GM23338 (cell line): ENCODE measurements at regions not wholly inside any gene's neighbourhood (a gene's known extent, or its start where the extent isn't known, plus 50 kb on each side); places are given as distances from the start of the nearest gene placed in this dataset.

Experiments used
- ATAC-seq: fragments of 200-7000 bp; cut with Tn5 transposase; 3 replicates; pipeline ENCODE4 v1.9.1; 2020
- DNase-seq: peaks from one replicate; pipeline ENCODE4 v3.0.0-alpha.2; 2015; ENCODE audit warnings: low spot score
- H2AFZ ChIP-seq: fragments of 200-600 bp; sonication (generic); 2 replicates; pipeline ENCODE4 v1.8.0; 2016; ENCODE audit warnings: antibody characterized with exemption, mild to moderate bottlenecking, moderate library complexity
- H3F3A ChIP-seq: fragments of 200-600 bp; sonication (generic); replicated peaks from 2 replicates; pipeline ENCODE4 v1.8.0; 2017; ENCODE audit warnings: antibody characterized with exemption, mixed run types, low read depth
- H3K27ac ChIP-seq: fragments of 200-600 bp; sonication (generic); 2 replicates; pipeline ENCODE4 v1.6.1; 2016; ENCODE audit warnings: low read depth
- H3K27me3 ChIP-seq: fragments of 200-600 bp; sonication (generic); 2 replicates; pipeline ENCODE4 v1.8.0; 2016; ENCODE audit warnings: mild to moderate bottlenecking, mixed run types, moderate library complexity; ENCODE audit not compliant: insufficient read depth
- H3K36me3 ChIP-seq: fragments of 200-600 bp; sonication (generic); 2 replicates; pipeline ENCODE4 v1.8.0; 2016; ENCODE audit warnings: mild to moderate bottlenecking; ENCODE audit not compliant: insufficient read depth
- H3K4me1 ChIP-seq: fragments of 200-600 bp; sonication (generic); 2 replicates; pipeline ENCODE4 v1.8.0; 2016; ENCODE audit warnings: mild to moderate bottlenecking, moderate library complexity; ENCODE audit not compliant: insufficient read depth
- H3K4me2 ChIP-seq: fragments of 200-600 bp; sonication (generic); 2 replicates; pipeline ENCODE4 v1.7.1; 2017; ENCODE audit warnings: mixed run types
- H3K4me3 ChIP-seq: fragments of 200-600 bp; sonication (generic); 2 replicates; pipeline ENCODE4 v1.6.1; 2016; ENCODE audit warnings: mixed run types
- H3K79me2 ChIP-seq: fragments of 200-600 bp; sonication (generic); replicated peaks from 2 replicates; pipeline ENCODE4 v1.8.0; 2017; ENCODE audit warnings: mild to moderate bottlenecking; ENCODE audit not compliant: insufficient read depth
- H3K9me2 ChIP-seq: fragments of 200-600 bp; sonication (generic); 2 replicates; pipeline ENCODE4 v1.8.0; 2017; ENCODE audit not compliant: insufficient read depth
- H4K20me1 ChIP-seq: fragments of 200-600 bp; sonication (generic); replicated peaks from 2 replicates; pipeline ENCODE4 v1.8.0; 2017; ENCODE audit warnings: mild to moderate bottlenecking; ENCODE audit not compliant: insufficient read depth
- H3K27ac Mint-ChIP-seq: 2 replicates; pipeline ENCODE4 v1.8.0; 2020; ENCODE audit warnings: inconsistent platforms, mild to moderate bottlenecking, moderate library complexity, mixed read lengths
- H3K27me3 Mint-ChIP-seq: 3 replicates; pipeline ENCODE4 v1.8.0; 2022; ENCODE audit warnings: low read depth, mild to moderate bottlenecking, moderate library complexity, mixed read lengths, inconsistent platforms; ENCODE audit not compliant: insufficient read depth, poor library complexity
- H3K36me3 Mint-ChIP-seq: 3 replicates; pipeline ENCODE4 v1.8.0; 2021; ENCODE audit warnings: low read depth, mild to moderate bottlenecking, inconsistent platforms, moderate library complexity, mixed read lengths
- H3K4me1 Mint-ChIP-seq: 3 replicates; pipeline ENCODE4 v1.8.0; 2020; ENCODE audit warnings: mild to moderate bottlenecking, inconsistent platforms, mixed read lengths
- H3K4me3 Mint-ChIP-seq: 3 replicates; pipeline ENCODE4 v1.8.0; 2021; ENCODE audit warnings: moderate library complexity, mild to moderate bottlenecking, inconsistent platforms, mixed read lengths
- H3K9me3 Mint-ChIP-seq: 3 replicates; pipeline ENCODE4 v1.8.0; 2020; ENCODE audit warnings: moderate library complexity, mild to moderate bottlenecking, inconsistent platforms, mixed read lengths
- CREB1 ChIP-seq: fragments of 250-450 bp; sonication (Bioruptor Pico); IDR thresholded peaks from 2 replicates; pipeline ENCODE4 v1.5.0; 2020; ENCODE audit warnings: low read depth, mild to moderate bottlenecking, moderate library complexity
- EZH2phosphoT487 ChIP-seq: fragments of 200-600 bp; sonication (generic); IDR thresholded peaks from one replicate; pipeline ENCODE4 v1.8.1; 2018; ENCODE audit warnings: antibody characterized with exemption; ENCODE audit not compliant: unreplicated experiment
- NANOG ChIP-seq: IDR thresholded peaks from 2 replicates; pipeline ENCODE4 v1.6.1; 2016; ENCODE audit warnings: antibody characterized with exemption, borderline replicate concordance
- POLR2AphosphoS5 ChIP-seq: IDR thresholded peaks from 2 replicates; pipeline ENCODE4 v1.6.1; 2016; ENCODE audit warnings: antibody characterized with exemption, low read depth
- STAT1 ChIP-seq: IDR thresholded peaks from one replicate; pipeline ENCODE4 v1.6.1; 2016; ENCODE audit warnings: antibody characterized with exemption; ENCODE audit not compliant: unreplicated experiment
- ZNF114 ChIP-seq: fragments of 250-450 bp; sonication (Bioruptor Pico); IDR thresholded peaks from 2 replicates; pipeline ENCODE4 v1.5.0; 2020; ENCODE audit warnings: mild to moderate bottlenecking, moderate library complexity
- ZNF331 ChIP-seq: fragments of 250-450 bp; sonication (Bioruptor Pico); IDR thresholded peaks from 2 replicates; pipeline ENCODE4 v1.5.0; 2020; ENCODE audit warnings: low read depth, mild to moderate bottlenecking, moderate library complexity
- TF ChIP-seq, protein P1 (sequence below), 2 experiments: fragments of 200-600 bp in 1 of 2; sonication (generic) in 1 of 2; conservative IDR thresholded peaks; 2 replicates each; pipeline versions ENCODE4 v1.5.1 to v1.6.1; 2016 to 2017; ENCODE audit warnings: antibody characterized with exemption in 2 of 2, low read depth in 2 of 2, mild to moderate bottlenecking in 2 of 2, moderate library complexity in 1 of 2
- TF ChIP-seq, protein P2 (sequence below): fragments of 250-450 bp; sonication (Bioruptor Pico); IDR thresholded peaks from 2 replicates; pipeline ENCODE4 v1.5.0; 2020; ENCODE audit warnings: mild to moderate bottlenecking, moderate library complexity
- TF ChIP-seq, protein P3 (sequence below): IDR thresholded peaks from one replicate; pipeline ENCODE4 v1.6.1; 2018; ENCODE audit warnings: antibody characterized with exemption; ENCODE audit not compliant: unreplicated experiment
- TF ChIP-seq, protein P4 (sequence below): IDR thresholded peaks from 2 replicates; pipeline ENCODE4 v1.6.1; 2016; ENCODE audit warnings: antibody characterized with exemption

DNA sequence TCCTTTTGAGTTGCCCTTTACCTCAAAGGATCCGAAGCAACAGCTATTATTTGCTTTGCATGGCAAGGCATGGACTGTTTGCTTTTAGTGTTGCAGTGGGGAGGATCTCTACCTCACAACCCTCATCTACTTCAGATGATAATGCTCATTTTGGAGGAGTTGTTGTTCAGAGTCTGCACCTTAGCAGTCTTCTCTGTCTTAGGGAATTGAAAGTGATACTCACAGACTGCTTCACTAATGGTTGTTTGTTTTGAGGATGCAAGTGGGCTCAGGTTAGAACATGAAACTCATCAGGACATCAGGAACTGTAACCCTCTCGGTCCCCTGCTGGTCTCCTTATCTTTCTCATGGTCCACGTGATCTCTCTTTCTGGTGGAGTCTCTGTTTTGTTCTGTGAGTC is 172.9 kb upstream of the ANKH start:
- no peaks in the 10 kb centered on the region for H3K79me2 ChIP-seq
- no peak overlapping the region for H2AFZ ChIP-seq
- no peaks in the 10 kb centered on the region for H3K4me1 ChIP-seq
- no peak overlapping the region for H3K27ac Mint-ChIP-seq
- H3K4me3 Mint-ChIP-seq, result no peak overlapping the region
- no peaks in the 10 kb centered on the region for H3K36me3 Mint-ChIP-seq
- ATAC-seq (no peak), DNase-seq (no peak)
- H3K9me2 ChIP-seq, result 0 out of 2 replicates have a peak, but pooled peaks cover 10% of the 10 kb centered on the region
- H3F3A ChIP-seq, result no peaks in the 10 kb centered on the region
- H3K27me3 ChIP-seq, result no peaks in the 10 kb centered on the region
- no peaks in the 10 kb centered on the region for H3K36me3 ChIP-seq
- TF ChIP-seq, protein P1, sequence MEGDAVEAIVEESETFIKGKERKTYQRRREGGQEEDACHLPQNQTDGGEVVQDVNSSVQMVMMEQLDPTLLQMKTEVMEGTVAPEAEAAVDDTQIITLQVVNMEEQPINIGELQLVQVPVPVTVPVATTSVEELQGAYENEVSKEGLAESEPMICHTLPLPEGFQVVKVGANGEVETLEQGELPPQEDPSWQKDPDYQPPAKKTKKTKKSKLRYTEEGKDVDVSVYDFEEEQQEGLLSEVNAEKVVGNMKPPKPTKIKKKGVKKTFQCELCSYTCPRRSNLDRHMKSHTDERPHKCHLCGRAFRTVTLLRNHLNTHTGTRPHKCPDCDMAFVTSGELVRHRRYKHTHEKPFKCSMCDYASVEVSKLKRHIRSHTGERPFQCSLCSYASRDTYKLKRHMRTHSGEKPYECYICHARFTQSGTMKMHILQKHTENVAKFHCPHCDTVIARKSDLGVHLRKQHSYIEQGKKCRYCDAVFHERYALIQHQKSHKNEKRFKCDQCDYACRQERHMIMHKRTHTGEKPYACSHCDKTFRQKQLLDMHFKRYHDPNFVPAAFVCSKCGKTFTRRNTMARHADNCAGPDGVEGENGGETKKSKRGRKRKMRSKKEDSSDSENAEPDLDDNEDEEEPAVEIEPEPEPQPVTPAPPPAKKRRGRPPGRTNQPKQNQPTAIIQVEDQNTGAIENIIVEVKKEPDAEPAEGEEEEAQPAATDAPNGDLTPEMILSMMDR (conservative IDR thresholded peaks at IDR 0.05; ENCODE audit: low read depth in 2 of 2), result no peak
- TF ChIP-seq EZH2phosphoT487 (no peak), ZNF114 (CRISPR knock-in tag) (no peak), POLR2AphosphoS5 (no peak), ZNF331 (CRISPR knock-in tag) (no peak), NANOG (no peak), STAT1 (no peak), CREB1 (CRISPR knock-in tag) (no peak)
- TF ChIP-seq, protein P2, sequence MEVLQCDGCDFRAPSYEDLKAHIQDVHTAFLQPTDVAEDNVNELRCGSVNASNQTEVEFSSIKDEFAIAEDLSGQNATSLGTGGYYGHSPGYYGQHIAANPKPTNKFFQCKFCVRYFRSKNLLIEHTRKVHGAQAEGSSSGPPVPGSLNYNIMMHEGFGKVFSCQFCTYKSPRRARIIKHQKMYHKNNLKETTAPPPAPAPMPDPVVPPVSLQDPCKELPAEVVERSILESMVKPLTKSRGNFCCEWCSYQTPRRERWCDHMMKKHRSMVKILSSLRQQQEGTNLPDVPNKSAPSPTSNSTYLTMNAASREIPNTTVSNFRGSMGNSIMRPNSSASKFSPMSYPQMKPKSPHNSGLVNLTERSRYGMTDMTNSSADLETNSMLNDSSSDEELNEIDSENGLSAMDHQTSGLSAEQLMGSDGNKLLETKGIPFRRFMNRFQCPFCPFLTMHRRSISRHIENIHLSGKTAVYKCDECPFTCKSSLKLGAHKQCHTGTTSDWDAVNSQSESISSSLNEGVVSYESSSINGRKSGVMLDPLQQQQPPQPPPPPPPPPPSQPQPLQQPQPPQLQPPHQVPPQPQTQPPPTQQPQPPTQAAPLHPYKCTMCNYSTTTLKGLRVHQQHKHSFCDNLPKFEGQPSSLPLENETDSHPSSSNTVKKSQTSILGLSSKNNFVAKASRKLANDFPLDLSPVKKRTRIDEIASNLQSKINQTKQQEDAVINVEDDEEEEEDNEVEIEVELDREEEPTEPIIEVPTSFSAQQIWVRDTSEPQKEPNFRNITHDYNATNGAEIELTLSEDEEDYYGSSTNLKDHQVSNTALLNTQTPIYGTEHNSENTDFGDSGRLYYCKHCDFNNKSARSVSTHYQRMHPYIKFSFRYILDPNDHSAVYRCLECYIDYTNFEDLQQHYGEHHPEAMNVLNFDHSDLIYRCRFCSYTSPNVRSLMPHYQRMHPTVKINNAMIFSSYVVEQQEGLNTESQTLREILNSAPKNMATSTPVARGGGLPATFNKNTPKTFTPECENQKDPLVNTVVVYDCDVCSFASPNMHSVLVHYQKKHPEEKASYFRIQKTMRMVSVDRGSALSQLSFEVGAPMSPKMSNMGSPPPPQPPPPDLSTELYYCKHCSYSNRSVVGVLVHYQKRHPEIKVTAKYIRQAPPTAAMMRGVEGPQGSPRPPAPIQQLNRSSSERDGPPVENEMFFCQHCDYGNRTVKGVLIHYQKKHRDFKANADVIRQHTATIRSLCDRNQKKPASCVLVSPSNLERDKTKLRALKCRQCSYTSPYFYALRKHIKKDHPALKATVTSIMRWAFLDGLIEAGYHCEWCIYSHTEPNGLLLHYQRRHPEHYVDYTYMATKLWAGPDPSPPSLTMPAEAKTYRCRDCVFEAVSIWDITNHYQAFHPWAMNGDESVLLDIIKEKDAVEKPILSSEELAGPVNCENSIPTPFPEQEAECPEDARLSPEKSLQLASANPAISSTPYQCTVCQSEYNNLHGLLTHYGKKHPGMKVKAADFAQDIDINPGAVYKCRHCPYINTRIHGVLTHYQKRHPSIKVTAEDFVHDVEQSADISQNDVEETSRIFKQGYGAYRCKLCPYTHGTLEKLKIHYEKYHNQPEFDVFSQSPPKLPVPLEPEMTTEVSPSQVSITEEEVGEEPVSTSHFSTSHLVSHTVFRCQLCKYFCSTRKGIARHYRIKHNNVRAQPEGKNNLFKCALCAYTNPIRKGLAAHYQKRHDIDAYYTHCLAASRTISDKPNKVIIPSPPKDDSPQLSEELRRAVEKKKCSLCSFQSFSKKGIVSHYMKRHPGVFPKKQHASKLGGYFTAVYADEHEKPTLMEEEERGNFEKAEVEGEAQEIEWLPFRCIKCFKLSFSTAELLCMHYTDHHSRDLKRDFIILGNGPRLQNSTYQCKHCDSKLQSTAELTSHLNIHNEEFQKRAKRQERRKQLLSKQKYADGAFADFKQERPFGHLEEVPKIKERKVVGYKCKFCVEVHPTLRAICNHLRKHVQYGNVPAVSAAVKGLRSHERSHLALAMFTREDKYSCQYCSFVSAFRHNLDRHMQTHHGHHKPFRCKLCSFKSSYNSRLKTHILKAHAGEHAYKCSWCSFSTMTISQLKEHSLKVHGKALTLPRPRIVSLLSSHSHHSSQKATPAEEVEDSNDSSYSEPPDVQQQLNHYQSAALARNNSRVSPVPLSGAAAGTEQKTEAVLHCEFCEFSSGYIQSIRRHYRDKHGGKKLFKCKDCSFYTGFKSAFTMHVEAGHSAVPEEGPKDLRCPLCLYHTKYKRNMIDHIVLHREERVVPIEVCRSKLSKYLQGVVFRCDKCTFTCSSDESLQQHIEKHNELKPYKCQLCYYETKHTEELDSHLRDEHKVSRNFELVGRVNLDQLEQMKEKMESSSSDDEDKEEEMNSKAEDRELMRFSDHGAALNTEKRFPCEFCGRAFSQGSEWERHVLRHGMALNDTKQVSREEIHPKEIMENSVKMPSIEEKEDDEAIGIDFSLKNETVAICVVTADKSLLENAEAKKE (CRISPR knock-in tag), result no peak
- TF ChIP-seq, protein P3, sequence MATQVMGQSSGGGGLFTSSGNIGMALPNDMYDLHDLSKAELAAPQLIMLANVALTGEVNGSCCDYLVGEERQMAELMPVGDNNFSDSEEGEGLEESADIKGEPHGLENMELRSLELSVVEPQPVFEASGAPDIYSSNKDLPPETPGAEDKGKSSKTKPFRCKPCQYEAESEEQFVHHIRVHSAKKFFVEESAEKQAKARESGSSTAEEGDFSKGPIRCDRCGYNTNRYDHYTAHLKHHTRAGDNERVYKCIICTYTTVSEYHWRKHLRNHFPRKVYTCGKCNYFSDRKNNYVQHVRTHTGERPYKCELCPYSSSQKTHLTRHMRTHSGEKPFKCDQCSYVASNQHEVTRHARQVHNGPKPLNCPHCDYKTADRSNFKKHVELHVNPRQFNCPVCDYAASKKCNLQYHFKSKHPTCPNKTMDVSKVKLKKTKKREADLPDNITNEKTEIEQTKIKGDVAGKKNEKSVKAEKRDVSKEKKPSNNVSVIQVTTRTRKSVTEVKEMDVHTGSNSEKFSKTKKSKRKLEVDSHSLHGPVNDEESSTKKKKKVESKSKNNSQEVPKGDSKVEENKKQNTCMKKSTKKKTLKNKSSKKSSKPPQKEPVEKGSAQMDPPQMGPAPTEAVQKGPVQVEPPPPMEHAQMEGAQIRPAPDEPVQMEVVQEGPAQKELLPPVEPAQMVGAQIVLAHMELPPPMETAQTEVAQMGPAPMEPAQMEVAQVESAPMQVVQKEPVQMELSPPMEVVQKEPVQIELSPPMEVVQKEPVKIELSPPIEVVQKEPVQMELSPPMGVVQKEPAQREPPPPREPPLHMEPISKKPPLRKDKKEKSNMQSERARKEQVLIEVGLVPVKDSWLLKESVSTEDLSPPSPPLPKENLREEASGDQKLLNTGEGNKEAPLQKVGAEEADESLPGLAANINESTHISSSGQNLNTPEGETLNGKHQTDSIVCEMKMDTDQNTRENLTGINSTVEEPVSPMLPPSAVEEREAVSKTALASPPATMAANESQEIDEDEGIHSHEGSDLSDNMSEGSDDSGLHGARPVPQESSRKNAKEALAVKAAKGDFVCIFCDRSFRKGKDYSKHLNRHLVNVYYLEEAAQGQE, result no peak
- TF ChIP-seq, protein P4, sequence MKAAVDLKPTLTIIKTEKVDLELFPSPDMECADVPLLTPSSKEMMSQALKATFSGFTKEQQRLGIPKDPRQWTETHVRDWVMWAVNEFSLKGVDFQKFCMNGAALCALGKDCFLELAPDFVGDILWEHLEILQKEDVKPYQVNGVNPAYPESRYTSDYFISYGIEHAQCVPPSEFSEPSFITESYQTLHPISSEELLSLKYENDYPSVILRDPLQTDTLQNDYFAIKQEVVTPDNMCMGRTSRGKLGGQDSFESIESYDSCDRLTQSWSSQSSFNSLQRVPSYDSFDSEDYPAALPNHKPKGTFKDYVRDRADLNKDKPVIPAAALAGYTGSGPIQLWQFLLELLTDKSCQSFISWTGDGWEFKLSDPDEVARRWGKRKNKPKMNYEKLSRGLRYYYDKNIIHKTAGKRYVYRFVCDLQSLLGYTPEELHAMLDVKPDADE, result no peak
- H4K20me1 ChIP-seq, result no peaks in the 10 kb centered on the region
- no peak overlapping the region for H3K4me3 ChIP-seq
- H3K4me1 Mint-ChIP-seq, result no peaks in the 10 kb centered on the region
- H3K9me3 Mint-ChIP-seq, result no peaks in the 10 kb centered on the region; the same call in 2 of the 3 replicates
- H3K27me3 Mint-ChIP-seq, result no peaks in the 10 kb centered on the region
- H3K27ac ChIP-seq, result no peak overlapping the region
- no peak overlapping the region for H3K4me2 ChIP-seq
